Retinal pigment epithelial cell (primary cell): ENCODE measurements at regions not wholly inside any gene's neighbourhood (a gene's known extent, or its start where the extent isn't known, plus 50 kb on each side); places are given as distances from the start of the nearest gene placed in this dataset.
"Not testable (repeated sequence)": the region's sequence is repeated elsewhere in the genome, so short reads cannot be mapped to it uniquely, and the experiment has no call there.

Experiments used
- DNase-seq: peaks from one replicate; pipeline ENCODE4 v3.0.0-alpha.2; 2010; ENCODE audit warnings: low read depth
- H3K4me3 ChIP-seq: 2 replicates; pipeline ENCODE4 v1.5.1; 2011; ENCODE audit warnings: mild to moderate bottlenecking, low read length, control low read depth, moderate library complexity
- TF ChIP-seq, protein P1 (sequence below): conservative IDR thresholded peaks from 2 replicates; pipeline ENCODE4 v1.5.1; 2011; ENCODE audit warnings: low read depth, low read length, control low read depth, inconsistent platforms

DNA sequence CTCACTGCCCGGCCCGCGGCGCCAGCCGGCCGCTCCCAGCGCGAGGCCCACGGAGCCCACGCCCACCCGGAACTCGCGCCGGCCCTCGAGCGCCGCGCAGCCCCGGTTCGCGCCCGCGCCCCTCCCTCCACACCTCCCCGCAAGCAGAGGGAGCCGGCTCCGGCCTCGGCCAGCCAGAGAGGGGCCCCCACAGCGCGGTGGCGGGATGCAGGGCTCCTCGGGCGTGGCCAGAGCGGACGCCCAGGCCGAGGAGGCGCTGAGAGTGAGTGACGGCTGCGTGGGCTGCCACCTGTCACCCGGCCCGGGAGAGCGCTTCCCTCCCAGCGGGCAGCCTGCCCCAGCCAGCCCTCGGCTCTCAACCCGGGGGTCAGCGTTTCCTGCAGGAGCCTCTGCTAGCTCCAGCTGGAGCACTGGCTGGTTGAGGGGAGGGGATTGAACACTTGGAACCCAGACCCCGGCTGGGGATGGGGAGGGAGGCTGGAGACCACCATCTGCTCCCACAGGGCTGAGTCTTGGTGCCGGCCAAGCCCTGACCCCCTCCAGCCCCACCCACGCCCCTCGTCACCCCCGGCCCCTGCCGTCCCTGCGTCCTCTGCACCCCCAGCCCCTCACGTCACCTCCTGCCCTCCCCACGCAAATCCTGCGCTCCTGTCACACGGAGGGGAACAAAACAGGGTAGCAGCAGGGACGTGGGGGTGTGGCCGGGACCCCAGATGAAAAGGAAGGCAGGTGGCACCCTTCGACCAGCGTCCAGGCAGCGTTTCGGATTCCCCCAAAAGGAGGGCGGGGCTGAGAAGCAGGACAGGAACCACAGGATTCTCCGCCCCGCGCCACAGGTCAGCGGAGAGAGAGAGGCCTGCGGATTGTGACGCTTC lies 157.0 kb downstream of the BRD1 start:
- TF ChIP-seq, protein P1, sequence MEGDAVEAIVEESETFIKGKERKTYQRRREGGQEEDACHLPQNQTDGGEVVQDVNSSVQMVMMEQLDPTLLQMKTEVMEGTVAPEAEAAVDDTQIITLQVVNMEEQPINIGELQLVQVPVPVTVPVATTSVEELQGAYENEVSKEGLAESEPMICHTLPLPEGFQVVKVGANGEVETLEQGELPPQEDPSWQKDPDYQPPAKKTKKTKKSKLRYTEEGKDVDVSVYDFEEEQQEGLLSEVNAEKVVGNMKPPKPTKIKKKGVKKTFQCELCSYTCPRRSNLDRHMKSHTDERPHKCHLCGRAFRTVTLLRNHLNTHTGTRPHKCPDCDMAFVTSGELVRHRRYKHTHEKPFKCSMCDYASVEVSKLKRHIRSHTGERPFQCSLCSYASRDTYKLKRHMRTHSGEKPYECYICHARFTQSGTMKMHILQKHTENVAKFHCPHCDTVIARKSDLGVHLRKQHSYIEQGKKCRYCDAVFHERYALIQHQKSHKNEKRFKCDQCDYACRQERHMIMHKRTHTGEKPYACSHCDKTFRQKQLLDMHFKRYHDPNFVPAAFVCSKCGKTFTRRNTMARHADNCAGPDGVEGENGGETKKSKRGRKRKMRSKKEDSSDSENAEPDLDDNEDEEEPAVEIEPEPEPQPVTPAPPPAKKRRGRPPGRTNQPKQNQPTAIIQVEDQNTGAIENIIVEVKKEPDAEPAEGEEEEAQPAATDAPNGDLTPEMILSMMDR: no peak
- no peak for DNase-seq
- H3K4me3 ChIP-seq: no peak overlapping the region

DNA sequence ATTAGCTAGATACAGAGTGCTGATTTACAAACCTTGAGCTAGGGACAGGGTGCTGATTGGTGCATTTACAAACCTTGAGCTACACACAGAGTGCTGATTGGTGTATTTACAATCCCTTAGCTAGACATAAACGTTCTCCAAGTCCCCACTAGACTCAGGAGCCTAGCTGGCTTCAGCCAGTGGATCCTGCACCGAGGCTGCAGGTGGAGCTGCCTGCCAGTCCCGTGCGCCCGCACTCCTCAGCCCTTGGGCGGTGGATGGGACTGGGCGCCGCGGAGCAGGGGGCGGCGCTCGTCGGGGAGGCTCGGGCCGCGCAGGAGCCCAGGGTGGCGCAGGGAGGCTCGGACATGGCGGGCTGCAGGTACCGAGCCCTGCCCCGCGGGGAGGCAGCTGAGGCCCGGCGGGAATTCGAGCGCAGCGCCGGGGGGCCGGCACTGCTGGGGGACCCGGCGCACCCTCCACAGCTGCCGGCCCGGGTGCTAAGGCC lies 157.7 kb downstream of the BRD1 start:
- DNase-seq: not testable (repeated sequence)

DNA sequence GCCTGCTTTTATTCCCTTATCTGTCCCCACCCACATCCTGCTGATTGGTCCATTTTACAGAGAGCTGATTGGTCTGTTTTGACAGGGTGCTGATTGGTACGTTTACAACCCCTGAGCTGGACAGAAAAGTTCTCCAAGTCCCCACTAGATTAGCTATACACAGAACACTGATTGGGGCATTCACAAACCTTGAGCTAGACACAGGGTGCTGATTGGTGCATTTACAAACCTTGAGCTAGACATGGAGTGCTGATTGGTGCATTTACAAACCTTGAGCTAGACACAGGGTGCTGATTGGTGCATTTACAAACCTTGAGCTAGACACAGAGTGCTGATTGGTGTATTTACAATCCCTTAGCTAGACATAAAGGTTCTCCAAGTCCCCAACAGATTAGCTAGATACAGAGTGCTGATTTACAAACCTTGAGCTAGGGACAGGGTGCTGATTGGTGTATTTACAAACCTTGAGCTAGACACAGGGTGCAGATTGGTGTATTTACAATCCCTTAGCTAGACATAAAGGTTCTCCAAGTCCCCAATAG lies 158.2 kb downstream of the BRD1 start:
- DNase-seq, H3K4me3 ChIP-seq: not testable (repeated sequence)

More for the DNA sequence above, 157.7 kb downstream of the BRD1 start:
- H3K4me3 ChIP-seq: not testable (repeated sequence)

DNA sequence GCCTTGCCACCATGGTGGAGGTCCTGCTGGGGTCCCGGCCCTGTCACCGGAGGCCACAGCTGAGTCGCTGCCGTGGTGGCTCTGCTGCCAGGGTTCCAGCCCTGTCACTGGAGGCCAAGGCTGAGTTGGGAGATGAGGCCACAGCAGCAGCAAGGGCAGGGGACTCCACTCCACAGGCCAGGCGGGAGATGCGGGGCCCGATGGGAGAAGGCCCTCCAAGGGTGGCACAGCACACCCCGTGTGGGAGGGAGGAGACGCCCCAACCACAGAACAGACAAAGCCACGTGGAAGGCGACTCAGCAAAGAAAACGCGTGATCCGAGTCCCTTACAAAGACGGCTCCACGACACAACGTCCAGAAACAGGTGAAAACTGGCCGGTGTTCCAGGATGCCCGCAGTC lies 159.3 kb downstream of the BRD1 start:
- no peak overlapping the region for H3K4me3 ChIP-seq
- TF ChIP-seq, protein P1: no peak
- no peak for DNase-seq

DNA sequence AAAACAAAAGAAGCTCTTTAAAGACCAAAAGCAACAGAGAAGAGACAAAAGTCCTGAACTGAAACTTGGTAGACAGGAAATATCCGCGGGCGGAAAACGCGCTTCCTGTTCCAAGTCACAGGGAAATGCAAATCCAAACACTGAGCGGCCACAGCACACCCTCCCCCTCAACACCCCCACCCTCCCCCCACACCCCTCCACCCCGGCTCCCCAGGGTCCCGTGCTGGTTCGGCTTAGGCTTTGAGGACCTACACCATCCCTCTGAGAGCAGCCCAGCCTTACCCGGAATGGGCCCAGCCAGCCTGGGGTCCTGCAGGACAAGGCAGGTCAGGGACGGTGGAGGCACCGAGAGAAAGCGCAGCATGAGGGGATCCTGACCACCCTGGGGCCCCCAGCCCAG lies 160.4 kb downstream of the BRD1 start:
- TF ChIP-seq, protein P1: no peak
- no peak overlapping the region for H3K4me3 ChIP-seq
- DNase-seq: no peak

DNA sequence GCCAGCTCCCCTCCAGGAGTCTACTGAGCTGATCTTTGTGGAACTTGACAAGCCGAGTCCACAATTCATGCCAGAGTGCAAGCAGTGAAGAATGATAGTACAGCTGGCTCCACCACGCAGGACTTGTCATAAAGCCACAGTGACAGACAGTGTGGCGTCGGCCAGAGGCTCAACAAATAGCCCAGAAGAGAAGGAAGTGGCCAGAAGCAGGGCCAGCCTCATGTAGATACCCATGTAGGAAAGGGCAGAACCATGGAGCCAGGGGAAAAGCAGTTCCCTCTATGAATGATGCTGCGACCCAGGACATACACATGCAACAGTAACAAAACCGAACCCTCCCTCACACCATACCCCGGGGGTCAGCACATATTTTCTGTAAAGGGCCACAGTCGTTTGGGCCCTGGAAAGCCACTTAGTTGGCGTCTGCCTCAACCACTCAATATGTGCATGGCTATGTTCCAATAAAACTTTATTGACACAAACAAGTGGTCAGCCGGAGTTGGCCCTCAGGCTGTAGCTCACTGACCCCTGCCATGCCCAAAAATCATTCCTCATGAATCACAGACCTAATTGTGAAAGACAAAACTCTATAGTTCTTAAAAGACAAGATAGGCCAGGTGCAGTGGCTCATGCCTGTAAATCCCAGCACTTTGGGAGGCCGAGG lies 161.4 kb downstream of the BRD1 start:
- H3K4me3 ChIP-seq: no peak overlapping the region
- TF ChIP-seq, protein P1: no peak
- DNase-seq: no peak

DNA sequence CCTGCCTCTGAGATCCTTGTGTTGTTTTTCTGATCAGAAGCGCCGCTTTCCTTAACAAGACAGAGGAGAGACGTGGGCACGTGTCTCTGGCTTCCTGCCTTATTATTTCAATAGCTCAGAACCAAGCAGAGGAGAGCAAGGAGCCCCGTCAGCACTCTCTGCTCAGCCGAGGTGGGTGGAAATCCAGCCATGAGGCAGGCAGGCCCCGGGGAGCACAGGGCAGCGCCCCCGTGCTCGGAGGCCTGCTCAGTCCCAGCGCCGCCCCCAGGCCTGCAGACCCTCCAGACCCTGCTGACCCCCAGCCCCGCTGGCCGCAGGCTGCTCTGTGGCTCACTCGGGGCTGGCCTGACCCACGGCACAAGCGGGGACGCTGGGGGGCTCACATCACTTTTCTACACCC lies 162.8 kb downstream of the BRD1 start:
- DNase-seq: no peak
- TF ChIP-seq, protein P1: no peak

More for the DNA sequence above, 162.8 kb downstream of the BRD1 start:
- no peak overlapping the region for H3K4me3 ChIP-seq
